ENCODE measurements at regions not wholly inside any gene's neighbourhood (a gene's known extent, or its start where the extent isn't known, plus 50 kb on each side); places are given as distances from the start of the nearest gene placed in this dataset.

DNA sequence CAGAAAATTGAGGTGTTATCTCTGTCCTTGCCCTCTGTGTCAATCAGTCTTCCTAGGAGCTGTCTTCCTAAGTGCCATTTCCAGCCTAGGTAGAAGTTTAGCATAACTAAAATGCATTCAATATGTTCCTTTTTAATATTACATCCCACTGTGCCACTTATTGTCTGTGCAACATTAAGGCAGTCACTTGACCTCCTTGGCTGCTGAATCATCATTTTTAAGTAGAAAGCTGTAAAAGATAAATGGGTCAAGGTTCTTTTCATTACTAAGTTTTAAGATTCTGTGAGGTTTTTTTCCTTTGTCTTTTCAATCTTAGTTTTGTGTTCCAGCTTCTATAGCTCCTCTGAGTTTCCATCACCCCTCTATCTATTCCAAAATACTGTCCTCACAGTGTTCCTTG is 371.9 kb upstream of the SOX9 start:
- TF ChIP-seq EZH2 (IDR thresholded peaks at IDR 0.05; ENCODE audit: low read depth, low read length, severe bottlenecking) (no peak), SP1 (IDR thresholded peaks at IDR 0.05; ENCODE audit: low read depth, low read length) (no peak)
